EH (cell line): ENCODE measurements at regions not wholly inside any gene's neighbourhood (a gene's known extent, or its start where the extent isn't known, plus 50 kb on each side); places are given as distances from the start of the nearest gene placed in this dataset.
"Not testable (repeated sequence)": the region's sequence is repeated elsewhere in the genome, so short reads cannot be mapped to it uniquely, and the experiment has no call there.

Source experiments
- DNase-seq: peaks from one replicate; pipeline ENCODE4 v3.0.0-alpha.2; 2015; ENCODE audit warnings: low read depth

GRCh38 chr2:134021830-134022524, 231.9 kb upstream of the MGAT5 start:
- no peak for DNase-seq

- DNase-seq = no peak
Measured at GRCh38 chr2:134023854-134024253, 230.0 kb upstream of the MGAT5 start.

GRCh38 chr2:134027980-134028379, 225.9 kb upstream of the MGAT5 start:
- DNase-seq = peak; percentile 11

- no peak for DNase-seq
Measured at GRCh38 chr2:134029418-134029817, 224.5 kb upstream of the MGAT5 start.

- no peak for DNase-seq
Measured at GRCh38 chr2:134031539-134031938, 222.3 kb upstream of the MGAT5 start.

- DNase-seq = no peak
Measured at GRCh38 chr2:134035605-134036370, 218.1 kb upstream of the MGAT5 start.

GRCh38 chr2:134039912-134040581, 213.8 kb upstream of the MGAT5 start:
- no peak for DNase-seq

- not testable (repeated sequence) for DNase-seq
Measured at GRCh38 chr2:134040626-134041172, 213.2 kb upstream of the MGAT5 start.

GRCh38 chr2:134041877-134042276, 212.0 kb upstream of the MGAT5 start:
- no peak for DNase-seq

- not testable (repeated sequence) for DNase-seq
Measured at GRCh38 chr2:134043028-134043427, 210.8 kb upstream of the MGAT5 start.

- DNase-seq = no peak
Measured at GRCh38 chr2:134052173-134052572, 201.7 kb upstream of the MGAT5 start.

GRCh38 chr2:134056173-134056572, 197.7 kb upstream of the MGAT5 start:
- no peak for DNase-seq

- not testable (repeated sequence) for DNase-seq
Measured at GRCh38 chr2:134061066-134061465, 192.8 kb upstream of the MGAT5 start.

GRCh38 chr2:134062235-134062634, 191.6 kb upstream of the MGAT5 start:
- not testable (repeated sequence) for DNase-seq

GRCh38 chr2:134063916-134064315, 190.0 kb upstream of the MGAT5 start:
- DNase-seq = not testable (repeated sequence)

GRCh38 chr2:134070281-134070741, 183.6 kb upstream of the MGAT5 start:
- DNase-seq = peak; percentile 78

- no peak for DNase-seq
Measured at GRCh38 chr2:134072341-134072740, 181.5 kb upstream of the MGAT5 start.

- DNase-seq = no peak
Measured at GRCh38 chr2:134073023-134073422, 180.8 kb upstream of the MGAT5 start.

- peak; percentile 16 for DNase-seq
Measured at GRCh38 chr2:134074619-134075018, 179.3 kb upstream of the MGAT5 start.

GRCh38 chr2:134075204-134075603, 178.7 kb upstream of the MGAT5 start:
- no peak for DNase-seq

- DNase-seq = no peak
Measured at GRCh38 chr2:134078354-134078753, 175.5 kb upstream of the MGAT5 start.

- no peak for DNase-seq
Measured at GRCh38 chr2:134079373-134079772, 174.5 kb upstream of the MGAT5 start.
